CD14-positive monocyte (primary cell): ENCODE measurements at regions not wholly inside any gene's neighbourhood (a gene's known extent, or its start where the extent isn't known, plus 50 kb on each side); places are given as distances from the start of the nearest gene placed in this dataset.

Experiments
- DNase-seq, 3 donors: peaks; one replicate each; pipeline ENCODE4 v3.0.0-alpha.2; 2011 to 2022
- H2AFZ ChIP-seq: 2 replicates; pipeline ENCODE4 v1.6.0; 2012; ENCODE audit warnings: mild to moderate bottlenecking, low read depth, low read length, inconsistent platforms; ENCODE audit not compliant: insufficient read depth, poor library complexity, severe bottlenecking
- H3K27ac ChIP-seq, 2 donors: 1 replicate in 1 of 2; 2 replicates in 1 of 2; pipeline ENCODE4 v1.5.1; 2012 to 2013; ENCODE audit warnings: low read length in 2 of 2, control low read depth in 1 of 2, inconsistent platforms in 1 of 2, low read depth in 1 of 2, mild to moderate bottlenecking in 1 of 2
- H3K27me3 ChIP-seq, 2 donors: one replicate each; pipeline versions ENCODE4 v1.6.0 to v1.6.1; 2011 to 2013; ENCODE audit warnings: low read length in 2 of 2; ENCODE audit not compliant: control insufficient read depth in 2 of 2, insufficient read depth in 2 of 2
- H3K36me3 ChIP-seq, 2 donors: replicated peaks in 1 of 2; 1 replicate in 1 of 2; 2 replicates in 1 of 2; pipeline versions ENCODE4 v1.5.1 to v1.6.1; 2012 to 2013; ENCODE audit warnings: low read length in 2 of 2, control low read depth in 1 of 2, inconsistent platforms in 1 of 2, mild to moderate bottlenecking in 1 of 2; ENCODE audit not compliant: insufficient read depth in 2 of 2, control insufficient read depth in 1 of 2
- H3K4me1 ChIP-seq, 2 donors: 1 replicate in 1 of 2; 2 replicates in 1 of 2; pipeline versions ENCODE4 v1.5.1 to v1.6.1; 2012 to 2013; ENCODE audit warnings: low read length in 2 of 2, control low read depth in 1 of 2, inconsistent platforms in 1 of 2, mild to moderate bottlenecking in 1 of 2, moderate library complexity in 1 of 2; ENCODE audit not compliant: insufficient read depth in 2 of 2, control insufficient read depth in 1 of 2
- H3K4me2 ChIP-seq: replicated peaks from 2 replicates; pipeline ENCODE3; 2012; ENCODE audit warnings: low read length, moderate library complexity, mild to moderate bottlenecking; ENCODE audit not compliant: poor library complexity, severe bottlenecking; ENCODE audit errors: extremely low read depth
- H3K4me3 ChIP-seq, 3 experiments: fragments of 200-600 bp in 1 of 3; sonication (generic) in 1 of 3; replicated peaks in 1 of 3; 1 replicate in 2 of 3; 2 replicates in 1 of 3; pipeline ENCODE4 v1.5.1; 2011 to 2013; ENCODE audit warnings: low read length in 3 of 3, mild to moderate bottlenecking in 3 of 3, control low read depth in 2 of 3, low read depth in 2 of 3, inconsistent platforms in 1 of 3, moderate library complexity in 1 of 3
- H3K79me2 ChIP-seq: 2 replicates; pipeline ENCODE4 v1.6.0; 2012; ENCODE audit warnings: mild to moderate bottlenecking, control low read depth, inconsistent platforms, low read length, moderate library complexity; ENCODE audit not compliant: insufficient read depth
- H3K9ac ChIP-seq: 2 replicates; pipeline ENCODE4 v1.6.0; 2017; ENCODE audit warnings: low read length, mild to moderate bottlenecking; ENCODE audit not compliant: insufficient read depth, poor library complexity, severe bottlenecking
- H3K9me3 ChIP-seq, 2 donors: replicated peaks in 1 of 2; 1 replicate in 1 of 2; 2 replicates in 1 of 2; pipeline versions ENCODE4 v1.5.1 to v1.6.1; 2012 to 2013; ENCODE audit warnings: low read length in 2 of 2, control low read depth in 1 of 2; ENCODE audit not compliant: control insufficient read depth in 1 of 2, insufficient read depth in 1 of 2
- H4K20me1 ChIP-seq: 2 replicates; pipeline ENCODE4 v1.6.0; 2012; ENCODE audit warnings: mild to moderate bottlenecking, low read length, control low read depth, moderate library complexity; ENCODE audit not compliant: insufficient read depth
- H3K27ac Mint-ChIP-seq, 7 donors: one replicate each; pipeline ENCODE4 v1.8.0; 2020; ENCODE audit warnings: mild to moderate bottlenecking in 7 of 7, mixed read lengths in 7 of 7, moderate library complexity in 6 of 7, inconsistent platforms in 2 of 7
- H3K27me3 Mint-ChIP-seq, 3 donors: one replicate each; pipeline ENCODE4 v1.8.0; 2021 to 2022; ENCODE audit warnings: low read depth in 3 of 3, mild to moderate bottlenecking in 3 of 3, mixed read lengths in 3 of 3, moderate library complexity in 3 of 3, inconsistent platforms in 1 of 3
- H3K36me3 Mint-ChIP-seq, 2 donors: one replicate each; pipeline ENCODE4 v1.8.0; 2020; ENCODE audit warnings: mixed read lengths in 2 of 2, inconsistent platforms in 1 of 2, mild to moderate bottlenecking in 1 of 2
- H3K4me1 Mint-ChIP-seq: one replicate; pipeline ENCODE4 v1.8.0; 2020; ENCODE audit warnings: mild to moderate bottlenecking, mixed read lengths
- H3K4me3 Mint-ChIP-seq, 2 donors: one replicate each; pipeline ENCODE4 v1.8.0; 2020; ENCODE audit warnings: mild to moderate bottlenecking in 2 of 2, mixed read lengths in 2 of 2, moderate library complexity in 1 of 2
- H3K9me3 Mint-ChIP-seq, 7 donors: one replicate each; pipeline ENCODE4 v1.8.0; 2020 to 2022; ENCODE audit warnings: mixed read lengths in 7 of 7, mild to moderate bottlenecking in 6 of 7, moderate library complexity in 6 of 7, inconsistent platforms in 2 of 7
- CTCF ChIP-seq: fragments of 200-600 bp; IDR thresholded peaks from one replicate; pipeline ENCODE4 v1.8.0; 2022; ENCODE audit warnings: antibody characterized with exemption, mild to moderate bottlenecking
- WGBS: methylation state at CpG from one replicate; pipeline ENCODE4 v1.1.5; 2013; ENCODE audit warnings: missing lambda C conversion rate; ENCODE audit not compliant: insufficient coverage; 5-methylcytosine and 5-hydroxymethylcytosine counted together
- intact Hi-C, 2 donors: fragments of 100-400 bp; cut with micrococcal nuclease; formaldehyde crosslinking; loops; one replicate each; pipeline versions ENCODE4 v1.15.0 to v1.15.1; 2023

- no CpG with 5 or more reads among the region's 1 CpG for WGBS
- no peak overlapping the region for H3K4me3 ChIP-seq
- H4K20me1 ChIP-seq = no peaks in the 10 kb centered on the region
- no peaks in the 10 kb centered on the region for H3K4me1 ChIP-seq
- H3K36me3 Mint-ChIP-seq = no peaks in the 10 kb centered on the region
- intact Hi-C loops = loop anchor here in 1 of 2 donors (10.0 kb wide), 1 partner anchor 207 kb away; no protein-coding TSS in a partner anchor
- H3K9ac ChIP-seq = no peak overlapping the region
- no peak overlapping the region for H3K4me2 ChIP-seq
- no peaks in the 10 kb centered on the region for H3K27me3 ChIP-seq
- peaks cover 0 to 2% (median 0%) of the 10 kb centered on the region in 7 donors for H3K9me3 Mint-ChIP-seq
- H3K36me3 ChIP-seq = no peaks in the 10 kb centered on the region
- H3K27ac ChIP-seq = no peak overlapping the region
- no peak overlapping the region for H2AFZ ChIP-seq
- TF ChIP-seq CTCF = no peak
- H3K79me2 ChIP-seq = no peaks in the 10 kb centered on the region
- no peaks in the 10 kb centered on the region for H3K9me3 ChIP-seq
- H3K27me3 Mint-ChIP-seq = peaks cover 0 to 2% (median 1%) of the 10 kb centered on the region in 3 donors
- no peak for DNase-seq
- H3K4me3 Mint-ChIP-seq = no peak overlapping the region
- no peak overlapping the region for H3K27ac Mint-ChIP-seq
- H3K4me1 Mint-ChIP-seq = no peaks in the 10 kb centered on the region
Observed at GRCh38 chr12:9271875-9272274, 63.7 kb upstream of the PZP start.

GRCh38 chr12:9264546-9264945, 56.4 kb upstream of the PZP start:
- no peak for TF ChIP-seq CTCF
- Histone ChIP-seq H3K9me3 (no peaks in the 10 kb centered on the region), H3K79me2 (no peaks in the 10 kb centered on the region), H3K27ac (no peak overlapping the region), H3K36me3 (no peaks in the 10 kb centered on the region), H3K9ac (no peak overlapping the region), H2AFZ (no peak overlapping the region), H3K27me3 (no peaks in the 10 kb centered on the region), H3K4me3 (no peak overlapping the region), H3K4me1 (no peaks in the 10 kb centered on the region), H3K4me2 (no peak overlapping the region), H4K20me1 (no peaks in the 10 kb centered on the region)
- no peak for DNase-seq
- no peaks in the 10 kb centered on the region for H3K36me3 Mint-ChIP-seq
- H3K9me3 Mint-ChIP-seq = peaks cover 0 to 4% (median 0%) of the 10 kb centered on the region in 7 donors
- H3K4me3 Mint-ChIP-seq = no peak overlapping the region
- 100% methylated on average over 1 of the region's 1 CpG for WGBS
- no peak overlapping the region for H3K27ac Mint-ChIP-seq
- H3K4me1 Mint-ChIP-seq = no peaks in the 10 kb centered on the region
- peaks cover 0 to 5% (median 2%) of the 10 kb centered on the region in 3 donors for H3K27me3 Mint-ChIP-seq
- intact Hi-C loops = no loop called here
